ENCODE measurements at regions not wholly inside any gene's neighbourhood (a gene's known extent, or its start where the extent isn't known, plus 50 kb on each side); places are given as distances from the start of the nearest gene placed in this dataset.
"Not testable (repeated sequence)": the region's sequence is repeated elsewhere in the genome, so short reads cannot be mapped to it uniquely, and the experiment has no call there.

DNA sequence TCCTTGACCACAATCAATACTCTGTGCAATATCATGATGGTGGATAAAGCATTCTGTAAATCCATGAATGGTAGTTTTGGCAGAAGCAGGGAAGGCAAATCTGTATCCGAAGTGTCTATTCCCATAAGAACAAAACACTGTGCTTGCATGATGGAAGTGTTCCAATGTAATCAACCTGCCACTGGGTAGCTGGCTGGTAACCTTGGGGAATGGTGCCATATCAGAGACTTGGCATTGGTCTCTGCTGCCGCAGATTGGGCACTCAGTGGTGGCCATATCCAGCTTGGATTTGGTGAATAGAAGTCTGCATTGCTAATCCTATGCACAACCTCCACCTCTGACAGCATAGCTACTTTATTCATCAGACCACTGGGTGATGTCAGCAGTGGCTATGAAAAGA, 114.3 kb upstream of the EMCN start:
- 66% methylated on average over 2 of the region's 2 CpGs for WGBS
- no peak for DNase-seq (ENCODE audit: extremely low spot score)
- Histone ChIP-seq H3K36me3 (no peaks in the 10 kb centered on the region), H3K27ac (replicated peaks in 1 of 4) (no peak overlapping the region), H3K9me3 (peaks cover 0 to 7% (median 2%) of the 10 kb centered on the region in 4 donors), H3K27me3 (no peaks in the 10 kb centered on the region), H3K4me3 (no peak overlapping the region), H3K4me1 (no peaks in the 10 kb centered on the region)
- intact Hi-C loops (cut with DNase I): no loop called here
- no peak for TF ChIP-seq POLR2A (IDR thresholded peaks at IDR 0.05; ENCODE audit: low read depth)
- no peak for TF ChIP-seq EP300 (IDR thresholded peaks at IDR 0.05)
- TF ChIP-seq, protein P1, sequence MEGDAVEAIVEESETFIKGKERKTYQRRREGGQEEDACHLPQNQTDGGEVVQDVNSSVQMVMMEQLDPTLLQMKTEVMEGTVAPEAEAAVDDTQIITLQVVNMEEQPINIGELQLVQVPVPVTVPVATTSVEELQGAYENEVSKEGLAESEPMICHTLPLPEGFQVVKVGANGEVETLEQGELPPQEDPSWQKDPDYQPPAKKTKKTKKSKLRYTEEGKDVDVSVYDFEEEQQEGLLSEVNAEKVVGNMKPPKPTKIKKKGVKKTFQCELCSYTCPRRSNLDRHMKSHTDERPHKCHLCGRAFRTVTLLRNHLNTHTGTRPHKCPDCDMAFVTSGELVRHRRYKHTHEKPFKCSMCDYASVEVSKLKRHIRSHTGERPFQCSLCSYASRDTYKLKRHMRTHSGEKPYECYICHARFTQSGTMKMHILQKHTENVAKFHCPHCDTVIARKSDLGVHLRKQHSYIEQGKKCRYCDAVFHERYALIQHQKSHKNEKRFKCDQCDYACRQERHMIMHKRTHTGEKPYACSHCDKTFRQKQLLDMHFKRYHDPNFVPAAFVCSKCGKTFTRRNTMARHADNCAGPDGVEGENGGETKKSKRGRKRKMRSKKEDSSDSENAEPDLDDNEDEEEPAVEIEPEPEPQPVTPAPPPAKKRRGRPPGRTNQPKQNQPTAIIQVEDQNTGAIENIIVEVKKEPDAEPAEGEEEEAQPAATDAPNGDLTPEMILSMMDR (IDR thresholded peaks at IDR 0.05): no peak
- TF ChIP-seq POLR2AphosphoS5 (IDR thresholded peaks at IDR 0.05): no peak

DNA sequence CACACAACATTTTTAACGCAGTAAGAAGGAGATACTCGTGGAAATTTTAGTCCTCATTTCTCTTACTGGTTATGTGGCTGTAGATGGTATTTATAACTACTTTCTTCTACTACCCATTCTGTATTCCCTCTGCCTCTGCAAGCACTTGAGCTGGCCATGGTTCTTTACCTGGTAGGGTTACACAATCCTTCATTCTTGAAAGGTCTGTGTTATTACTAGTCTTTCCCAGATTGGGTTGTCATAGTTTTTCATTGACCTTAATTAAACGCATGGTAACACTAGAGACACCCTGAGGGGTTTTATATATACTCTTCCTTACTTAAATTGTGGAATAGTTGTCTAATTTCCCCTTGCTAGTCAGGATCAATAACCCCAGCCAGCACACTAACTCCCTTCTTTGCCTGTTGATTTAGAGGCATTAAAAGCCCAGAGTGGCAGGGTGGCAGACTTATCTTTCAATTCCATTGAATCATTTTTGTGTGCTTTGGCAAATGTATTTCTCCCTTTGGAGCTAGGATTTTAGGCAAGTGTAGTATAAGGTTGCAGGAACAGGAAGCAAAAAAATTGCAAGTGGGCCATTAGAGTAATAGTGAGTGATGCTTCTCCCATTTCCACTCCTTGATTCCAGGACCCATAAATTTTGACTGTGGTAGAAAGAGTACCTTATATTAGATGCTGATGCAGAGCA, 113.6 kb upstream of the EMCN start:
- no peak for TF ChIP-seq EP300 (IDR thresholded peaks at IDR 0.05)
- TF ChIP-seq POLR2A (IDR thresholded peaks at IDR 0.05; ENCODE audit: low read depth): no peak
- TF ChIP-seq POLR2AphosphoS5 (IDR thresholded peaks at IDR 0.05): no peak
- TF ChIP-seq, protein P1 (IDR thresholded peaks at IDR 0.05): no peak

GRCh38 chr4:100630341-100630740, 112.5 kb upstream of the EMCN start:
- H3K27me3 ChIP-seq: no peaks in the 10 kb centered on the region
- intact Hi-C loops (cut with DNase I): no loop called here
- TF ChIP-seq EP300 (IDR thresholded peaks at IDR 0.05): no peak
- no peak for TF ChIP-seq POLR2AphosphoS5 (IDR thresholded peaks at IDR 0.05)
- TF ChIP-seq, protein P1 (IDR thresholded peaks at IDR 0.05): no peak
- no peak for TF ChIP-seq POLR2A (IDR thresholded peaks at IDR 0.05; ENCODE audit: low read depth)
- no peaks in the 10 kb centered on the region for H3K4me1 ChIP-seq
- H3K36me3 ChIP-seq: no peaks in the 10 kb centered on the region
- no peak overlapping the region for H3K4me3 ChIP-seq
- DNase-seq (ENCODE audit: extremely low spot score): no peak
- no peak overlapping the region for H3K27ac ChIP-seq (replicated peaks in 1 of 4)
- H3K9me3 ChIP-seq: peaks cover 0 to 12% (median 6%) of the 10 kb centered on the region in 4 donors

More for the DNA sequence above, 113.6 kb upstream of the EMCN start:
- Histone ChIP-seq H3K4me3 (no peak overlapping the region), H3K27me3 (no peaks in the 10 kb centered on the region), H3K27ac (replicated peaks in 1 of 4) (no peak overlapping the region), H3K36me3 (no peaks in the 10 kb centered on the region), H3K4me1 (no peaks in the 10 kb centered on the region), H3K9me3 (peaks cover 0 to 7% (median 2%) of the 10 kb centered on the region in 4 donors)
- intact Hi-C loops (cut with DNase I): no loop called here
- WGBS: 89% methylated on average over 3 of the region's 3 CpGs
- DNase-seq (ENCODE audit: extremely low spot score): no peak

DNA sequence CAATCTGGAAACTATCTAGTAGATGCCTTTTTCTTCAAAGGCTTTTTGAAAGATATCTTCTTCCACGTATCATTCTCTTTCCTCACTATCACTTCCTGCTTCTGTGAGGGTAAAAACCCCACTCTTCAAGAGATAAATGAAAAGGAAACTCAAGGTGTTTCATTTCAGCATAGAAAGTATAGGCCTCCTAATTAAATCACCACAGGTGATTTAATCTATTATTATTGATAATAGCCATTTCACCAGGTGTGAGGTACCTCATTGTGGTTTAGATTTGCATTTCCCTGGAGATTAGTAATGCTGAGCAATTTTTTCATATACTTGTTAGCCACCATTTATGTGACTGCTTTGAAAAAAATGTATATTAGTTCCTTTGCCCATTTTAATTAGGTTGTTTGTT, 92.0 kb upstream of the EMCN start:
- no peaks in the 10 kb centered on the region for H3K9me3 ChIP-seq
- no peak overlapping the region for H3K27ac ChIP-seq (replicated peaks in 1 of 4)
- TF ChIP-seq POLR2AphosphoS5 (IDR thresholded peaks at IDR 0.05): no peak
- TF ChIP-seq EP300 (IDR thresholded peaks at IDR 0.05): no peak
- TF ChIP-seq, protein P1 (IDR thresholded peaks at IDR 0.05): no peak
- TF ChIP-seq POLR2A (IDR thresholded peaks at IDR 0.05; ENCODE audit: low read depth): no peak
- no peaks in the 10 kb centered on the region for H3K4me1 ChIP-seq
- H3K4me3 ChIP-seq: no peak overlapping the region
- H3K36me3 ChIP-seq: no peaks in the 10 kb centered on the region
- DNase-seq (ENCODE audit: extremely low spot score): no peak
- WGBS: 76% methylated on average over 1 of the region's 1 CpG
- intact Hi-C loops (cut with DNase I): no loop called here
- no peaks in the 10 kb centered on the region for H3K27me3 ChIP-seq

- intact Hi-C loops (cut with DNase I); H3K36me3 ChIP-seq; DNase-seq (ENCODE audit: extremely low spot score); H3K4me1 ChIP-seq; H3K27ac ChIP-seq (replicated peaks in 1 of 4); H3K27me3 ChIP-seq; H3K4me3 ChIP-seq; H3K9me3 ChIP-seq: not testable (repeated sequence)
- 90% methylated on average over 3 of the region's 19 CpGs for WGBS
These were observed 90.8 kb upstream of the EMCN start for GRCh38 chr4:100608651-100609050.

Data from esophagus muscularis mucosa (tissue), 4 donors.